ENCODE measurements at regions not wholly inside any gene's neighbourhood (a gene's known extent, or its start where the extent isn't known, plus 50 kb on each side); places are given as distances from the start of the nearest gene placed in this dataset.

- Mint-ChIP-seq H3K4me3 (ENCODE audit: unreplicated experiment) (no peak overlapping the region), H3K4me1 (ENCODE audit: low read depth, unreplicated experiment) (peaks cover 6% of the 10 kb centered on the region), H3K27me3 (ENCODE audit: unreplicated experiment) (no peaks in the 10 kb centered on the region), H3K9me3 (ENCODE audit: unreplicated experiment) (no peaks in the 10 kb centered on the region), H3K36me3 (ENCODE audit: unreplicated experiment) (no peaks in the 10 kb centered on the region), H3K27ac (ENCODE audit: unreplicated experiment) (no peak overlapping the region)
- DNase-seq, result no peak
- no peak for TF ChIP-seq CTCF (IDR thresholded peaks at IDR 0.05; ENCODE audit: partially characterized antibody, unreplicated experiment)
Measured at GRCh38 chr4:97349468-97350186, 793.6 kb downstream of the STPG2 start.

- Mint-ChIP-seq H3K9me3 (ENCODE audit: unreplicated experiment) (no peaks in the 10 kb centered on the region), H3K4me1 (ENCODE audit: low read depth, unreplicated experiment) (peaks cover 6% of the 10 kb centered on the region), H3K36me3 (ENCODE audit: unreplicated experiment) (no peaks in the 10 kb centered on the region), H3K4me3 (ENCODE audit: unreplicated experiment) (no peak overlapping the region), H3K27me3 (ENCODE audit: unreplicated experiment) (no peaks in the 10 kb centered on the region), H3K27ac (ENCODE audit: unreplicated experiment) (no peak overlapping the region)
- TF ChIP-seq CTCF (IDR thresholded peaks at IDR 0.05; ENCODE audit: partially characterized antibody, unreplicated experiment), result no peak
- DNase-seq, result no peak
Measured at GRCh38 chr4:97353876-97354275, 789.4 kb downstream of the STPG2 start.

GRCh38 chr4:97359826-97360225, 783.5 kb downstream of the STPG2 start:
- no peaks in the 10 kb centered on the region for H3K9me3 Mint-ChIP-seq (ENCODE audit: unreplicated experiment)
- no peaks in the 10 kb centered on the region for H3K36me3 Mint-ChIP-seq (ENCODE audit: unreplicated experiment)
- H3K4me1 Mint-ChIP-seq (ENCODE audit: low read depth, unreplicated experiment), result no peaks in the 10 kb centered on the region
- H3K27ac Mint-ChIP-seq (ENCODE audit: unreplicated experiment), result no peak overlapping the region
- H3K4me3 Mint-ChIP-seq (ENCODE audit: unreplicated experiment), result no peak overlapping the region
- no peak for TF ChIP-seq CTCF (IDR thresholded peaks at IDR 0.05; ENCODE audit: partially characterized antibody, unreplicated experiment)
- DNase-seq, result no peak
- peaks cover 2% of the 10 kb centered on the region for H3K27me3 Mint-ChIP-seq (ENCODE audit: unreplicated experiment)

- Mint-ChIP-seq H3K27ac (ENCODE audit: unreplicated experiment) (no peak overlapping the region), H3K27me3 (ENCODE audit: unreplicated experiment) (peaks cover 2% of the 10 kb centered on the region), H3K9me3 (ENCODE audit: unreplicated experiment) (no peaks in the 10 kb centered on the region), H3K36me3 (ENCODE audit: unreplicated experiment) (no peaks in the 10 kb centered on the region), H3K4me3 (ENCODE audit: unreplicated experiment) (no peak overlapping the region), H3K4me1 (ENCODE audit: low read depth, unreplicated experiment) (no peaks in the 10 kb centered on the region)
- DNase-seq, result no peak
- no peak for TF ChIP-seq CTCF (IDR thresholded peaks at IDR 0.05; ENCODE audit: partially characterized antibody, unreplicated experiment)
Measured at GRCh38 chr4:97360733-97361132, 782.5 kb downstream of the STPG2 start.

GRCh38 chr4:97367878-97368277, 775.4 kb downstream of the STPG2 start:
- H3K27ac Mint-ChIP-seq (ENCODE audit: unreplicated experiment), result no peak overlapping the region
- DNase-seq, result no peak
- no peaks in the 10 kb centered on the region for H3K27me3 Mint-ChIP-seq (ENCODE audit: unreplicated experiment)
- TF ChIP-seq CTCF (IDR thresholded peaks at IDR 0.05; ENCODE audit: partially characterized antibody, unreplicated experiment), result no peak
- no peaks in the 10 kb centered on the region for H3K4me1 Mint-ChIP-seq (ENCODE audit: low read depth, unreplicated experiment)
- no peaks in the 10 kb centered on the region for H3K36me3 Mint-ChIP-seq (ENCODE audit: unreplicated experiment)
- H3K4me3 Mint-ChIP-seq (ENCODE audit: unreplicated experiment), result no peak overlapping the region
- H3K9me3 Mint-ChIP-seq (ENCODE audit: unreplicated experiment), result no peaks in the 10 kb centered on the region

All from glutamatergic neuron (in vitro differentiated cells).